Ramos (cell line): ENCODE measurements at regions not wholly inside any gene's neighbourhood (a gene's known extent, or its start where the extent isn't known, plus 50 kb on each side); places are given as distances from the start of the nearest gene placed in this dataset.

Experiments used
- in situ Hi-C: fragments of 300-500 bp; cut with MboI; formaldehyde crosslinking; loops from one replicate; pipeline ENCODE4 v1.14.3; 2022; ENCODE audit warnings: low sequenced_read_pairs; ENCODE audit not compliant: unreplicated experiment

DNA sequence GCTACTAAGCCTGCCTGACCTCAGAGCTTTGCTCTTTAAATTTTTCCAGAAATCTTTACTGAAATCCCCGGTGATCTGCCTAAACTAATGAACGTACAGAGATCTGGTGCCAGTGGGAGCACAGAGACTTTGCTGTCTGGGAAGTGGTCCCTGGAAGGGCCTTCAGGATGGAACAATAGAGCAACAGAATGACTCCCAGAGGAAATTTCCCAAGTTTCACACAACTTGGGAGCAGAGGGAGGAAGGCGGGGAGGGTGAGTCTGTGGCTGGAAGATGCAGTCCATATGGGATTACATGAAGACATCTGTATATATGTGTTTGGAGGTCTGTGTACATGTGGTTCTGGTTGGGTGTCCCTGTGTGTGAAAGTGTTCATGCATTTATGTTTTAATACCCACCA, 638.3 kb downstream of the CCDC171 start:
- in situ Hi-C loops, result no loop called here

- in situ Hi-C loops, result no loop called here
Measured at GRCh38 chr9:16191691-16192402, 639.0 kb downstream of the CCDC171 start.

DNA sequence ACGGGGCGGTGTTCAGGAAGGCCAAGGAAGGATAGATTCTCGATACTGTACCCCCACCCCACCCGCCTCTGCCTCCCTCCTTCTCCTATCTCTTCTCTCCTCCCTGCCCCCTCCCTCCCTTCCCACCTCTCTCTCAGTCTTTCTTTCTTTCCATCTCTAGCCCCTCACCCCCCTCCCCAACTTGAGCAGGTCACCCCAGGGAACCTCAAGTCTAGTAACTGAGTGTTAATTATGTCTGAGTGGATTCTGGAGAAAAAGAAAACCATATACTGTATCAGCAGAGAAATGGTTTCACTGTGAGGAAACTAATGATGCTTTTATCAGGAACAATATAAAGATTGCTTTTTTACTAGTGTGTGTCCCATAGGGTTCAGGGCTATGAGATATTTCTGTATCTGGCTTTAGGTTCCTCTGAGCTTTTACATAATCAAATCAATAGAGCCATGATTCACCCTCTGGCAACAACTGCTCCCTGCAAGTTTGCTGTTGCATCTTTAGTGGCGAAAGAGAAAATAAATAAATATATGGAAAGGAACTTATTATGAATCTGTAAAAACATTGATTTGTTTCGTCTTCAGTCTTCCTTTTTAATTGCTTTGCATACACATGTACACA, 639.7 kb downstream of the CCDC171 start:
- in situ Hi-C loops, result no loop called here

DNA sequence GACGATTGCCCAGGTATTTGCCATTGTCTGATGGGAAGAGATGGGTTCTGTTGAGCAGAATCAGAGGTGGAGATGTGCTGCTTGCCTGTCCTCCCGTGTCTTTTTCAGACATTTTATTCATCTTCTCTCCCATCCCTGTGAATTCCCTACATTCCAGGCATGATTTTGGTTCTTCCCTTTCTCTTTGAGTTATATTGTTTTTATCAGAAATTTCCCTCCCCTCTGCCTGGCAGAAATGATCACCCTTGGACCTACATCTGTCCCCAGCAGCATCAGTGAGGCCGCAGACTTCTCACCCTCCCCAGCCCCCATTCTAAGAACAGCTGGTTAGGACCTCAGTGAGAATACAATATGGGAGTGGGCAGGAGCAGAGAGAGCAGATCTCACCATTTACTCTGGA, 640.2 kb downstream of the CCDC171 start:
- in situ Hi-C loops, result no loop called here

GRCh38 chr9:16196206-16196605, 643.4 kb downstream of the CCDC171 start:
- in situ Hi-C loops, result no loop called here

DNA sequence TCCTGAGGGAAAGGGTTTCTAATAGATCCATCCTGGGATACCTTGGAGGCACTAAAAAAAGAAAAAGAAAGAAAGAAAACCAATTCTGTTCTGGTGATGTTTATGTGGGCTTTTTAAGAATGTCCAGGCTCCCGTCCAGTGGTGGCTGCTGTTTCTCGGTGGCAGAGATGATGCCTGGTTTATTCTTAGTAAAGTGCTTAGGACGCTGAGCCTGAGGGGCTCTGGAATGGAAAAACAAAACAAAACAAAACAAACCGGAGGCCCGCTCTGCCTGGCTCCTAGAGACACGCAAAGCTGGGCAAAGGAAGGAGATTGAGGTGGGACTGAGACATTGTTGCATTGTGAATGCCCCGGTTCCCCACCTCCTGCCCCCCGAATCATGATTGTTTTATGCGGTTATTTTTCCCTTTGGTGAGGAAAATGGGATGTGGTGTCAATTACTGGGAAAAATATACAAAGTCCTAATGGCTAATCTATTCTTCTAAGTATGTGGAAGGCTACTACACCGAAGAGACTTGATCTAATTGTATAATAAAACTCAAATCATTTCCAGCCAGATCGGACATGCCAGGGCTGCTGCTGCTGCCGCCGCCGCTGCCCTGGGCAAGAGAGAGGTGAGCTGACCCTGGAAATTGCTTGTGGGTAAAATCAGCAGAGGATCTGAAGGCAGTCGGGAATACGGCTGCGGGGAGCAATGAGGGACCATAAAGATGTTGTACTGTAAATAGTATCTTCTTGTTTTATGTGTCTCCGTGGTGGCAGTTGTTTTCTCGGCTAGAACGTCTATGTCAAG, 644.9 kb downstream of the CCDC171 start:
- in situ Hi-C loops, result no loop called here

- in situ Hi-C loops, result no loop called here
Measured at GRCh38 chr9:16198996-16199395, 646.2 kb downstream of the CCDC171 start.

GRCh38 chr9:16202221-16202620, 649.4 kb downstream of the CCDC171 start:
- in situ Hi-C loops, result no loop called here

DNA sequence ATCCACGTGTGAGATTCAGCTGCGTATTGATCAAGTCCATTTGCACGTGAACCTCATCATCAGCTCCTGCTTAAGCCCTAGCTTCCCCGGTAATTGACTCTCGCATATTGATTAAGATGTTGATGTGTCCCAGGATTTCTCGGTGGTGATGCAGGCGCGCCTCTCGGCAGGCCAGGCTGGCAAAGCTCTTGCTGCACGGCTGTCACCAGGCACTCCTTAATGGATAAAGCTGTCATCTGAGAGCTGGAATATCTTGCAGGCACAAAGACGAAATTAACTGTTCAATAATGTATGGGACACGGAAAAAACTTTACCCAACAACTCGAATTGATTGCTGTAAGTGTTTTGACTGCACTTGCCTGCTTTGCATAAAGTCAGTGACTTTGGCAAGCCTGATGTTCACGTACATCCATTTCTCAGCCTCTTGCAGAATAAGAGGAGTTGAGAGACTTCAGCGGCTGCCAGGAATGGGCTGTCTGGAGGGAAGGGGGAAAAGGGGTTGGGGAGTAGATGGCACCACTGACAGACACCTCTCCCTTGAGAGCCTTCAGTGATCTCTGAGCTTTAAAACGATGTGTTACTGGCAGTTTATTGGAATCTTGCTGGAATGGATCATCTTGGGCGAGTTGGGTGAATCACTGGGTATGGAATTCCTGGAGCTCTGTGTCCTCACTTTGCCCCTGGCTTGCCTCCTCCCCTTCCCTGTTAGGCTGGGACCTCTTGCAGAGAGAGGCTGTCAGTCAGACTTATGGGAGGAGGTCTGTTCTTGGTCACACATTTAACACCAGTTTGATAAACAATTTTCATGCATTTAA, 650.3 kb downstream of the CCDC171 start:
- in situ Hi-C loops, result no loop called here

- in situ Hi-C loops, result no loop called here
Measured at GRCh38 chr9:16203729-16204573, 651.1 kb downstream of the CCDC171 start.

DNA sequence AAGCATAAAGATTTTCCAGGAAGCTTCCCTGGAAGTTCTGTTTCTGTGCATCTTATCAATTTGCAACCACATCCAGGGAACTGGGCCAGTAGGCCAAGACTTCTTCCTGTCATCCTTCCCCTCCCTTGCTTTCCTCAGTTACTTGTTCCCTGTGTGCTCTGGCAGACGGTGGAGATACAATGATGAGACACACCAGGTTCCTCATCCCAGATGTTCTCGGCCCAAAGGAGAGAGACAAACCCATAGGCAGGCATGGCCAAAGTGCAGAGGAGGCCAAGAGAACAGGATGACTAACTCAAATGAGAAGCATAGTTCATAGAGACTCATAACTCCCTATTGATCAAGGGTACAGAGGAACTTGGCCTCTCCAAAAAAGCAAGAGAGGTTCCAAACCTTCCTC, 652.6 kb downstream of the CCDC171 start:
- in situ Hi-C loops, result no loop called here

DNA sequence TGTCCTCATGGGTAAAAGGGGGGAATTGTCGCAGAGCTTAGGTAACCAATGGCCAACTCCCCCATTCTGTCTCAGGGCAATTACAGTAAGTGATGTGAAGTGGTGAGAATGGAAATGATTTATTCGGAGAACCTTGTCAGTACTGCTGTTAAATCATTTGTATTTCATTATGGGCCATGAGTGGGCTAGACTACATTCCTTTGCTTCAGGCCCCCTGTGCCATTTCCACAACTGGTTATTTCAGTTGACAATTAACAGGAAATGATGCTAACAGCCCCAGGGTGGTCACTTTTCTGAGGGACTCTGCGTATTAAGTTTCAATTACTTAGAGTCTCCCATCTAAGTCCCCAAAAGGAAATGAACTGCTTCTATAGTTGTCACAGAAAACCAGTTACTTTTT, 653.7 kb downstream of the CCDC171 start:
- in situ Hi-C loops, result no loop called here

- in situ Hi-C loops, result no loop called here
Measured at GRCh38 chr9:16207161-16207560, 654.3 kb downstream of the CCDC171 start.

GRCh38 chr9:16210440-16210839, 657.6 kb downstream of the CCDC171 start:
- in situ Hi-C loops, result no loop called here

DNA sequence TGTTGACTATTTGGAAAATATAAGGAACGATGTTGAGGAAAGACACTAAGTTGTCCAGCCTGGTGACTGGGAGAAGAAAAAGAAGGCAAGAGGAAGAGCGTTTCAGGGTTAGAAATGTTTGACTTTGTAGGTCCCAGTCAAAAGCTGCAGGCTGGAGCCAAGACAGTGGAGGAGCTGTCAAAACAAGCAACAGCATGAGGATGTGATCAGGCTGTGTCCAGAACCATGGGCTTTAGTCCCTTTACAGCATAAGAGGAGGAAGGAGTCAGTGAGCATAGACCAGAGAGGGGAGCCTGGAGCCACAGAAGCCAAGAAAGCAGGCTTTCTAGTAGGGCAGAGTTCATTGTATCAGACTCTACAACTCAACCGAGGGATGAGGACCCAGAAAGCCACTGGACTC, 658.5 kb downstream of the BNC2 start:
- in situ Hi-C loops, result no loop called here

- in situ Hi-C loops, result no loop called here
Measured at GRCh38 chr9:16213781-16214515, 656.5 kb downstream of the BNC2 start.

GRCh38 chr9:16214677-16215352, 655.7 kb downstream of the BNC2 start:
- in situ Hi-C loops, result no loop called here

DNA sequence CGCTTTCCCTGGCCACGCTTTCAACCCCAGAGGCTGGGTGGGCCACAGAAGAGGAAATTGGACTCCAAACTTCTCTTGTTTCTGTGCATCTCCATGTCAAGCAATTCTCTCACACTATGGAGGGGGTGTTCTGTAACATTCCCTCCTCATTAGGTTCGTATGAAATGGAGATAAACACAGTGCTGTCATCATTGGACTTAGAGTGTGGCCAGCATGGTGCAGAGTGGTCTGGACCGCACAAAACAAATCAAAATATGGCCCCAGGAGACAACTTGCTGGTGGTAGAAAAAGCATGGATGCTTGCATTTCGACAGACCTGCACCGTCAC, 655.2 kb downstream of the BNC2 start:
- in situ Hi-C loops, result no loop called here
